C1 segment of cervical spinal cord (tissue), 14 donors: ENCODE measurements at regions not wholly inside any gene's neighbourhood (a gene's known extent, or its start where the extent isn't known, plus 50 kb on each side); places are given as distances from the start of the nearest gene placed in this dataset.
"Not testable (repeated sequence)": the region's sequence is repeated elsewhere in the genome, so short reads cannot be mapped to it uniquely, and the experiment has no call there.

Source experiments
- DNase-seq, 14 donors: peaks; one replicate each; lab custom pipeline; 2025; lab: John Stamatoyannopoulos, UW

DNA sequence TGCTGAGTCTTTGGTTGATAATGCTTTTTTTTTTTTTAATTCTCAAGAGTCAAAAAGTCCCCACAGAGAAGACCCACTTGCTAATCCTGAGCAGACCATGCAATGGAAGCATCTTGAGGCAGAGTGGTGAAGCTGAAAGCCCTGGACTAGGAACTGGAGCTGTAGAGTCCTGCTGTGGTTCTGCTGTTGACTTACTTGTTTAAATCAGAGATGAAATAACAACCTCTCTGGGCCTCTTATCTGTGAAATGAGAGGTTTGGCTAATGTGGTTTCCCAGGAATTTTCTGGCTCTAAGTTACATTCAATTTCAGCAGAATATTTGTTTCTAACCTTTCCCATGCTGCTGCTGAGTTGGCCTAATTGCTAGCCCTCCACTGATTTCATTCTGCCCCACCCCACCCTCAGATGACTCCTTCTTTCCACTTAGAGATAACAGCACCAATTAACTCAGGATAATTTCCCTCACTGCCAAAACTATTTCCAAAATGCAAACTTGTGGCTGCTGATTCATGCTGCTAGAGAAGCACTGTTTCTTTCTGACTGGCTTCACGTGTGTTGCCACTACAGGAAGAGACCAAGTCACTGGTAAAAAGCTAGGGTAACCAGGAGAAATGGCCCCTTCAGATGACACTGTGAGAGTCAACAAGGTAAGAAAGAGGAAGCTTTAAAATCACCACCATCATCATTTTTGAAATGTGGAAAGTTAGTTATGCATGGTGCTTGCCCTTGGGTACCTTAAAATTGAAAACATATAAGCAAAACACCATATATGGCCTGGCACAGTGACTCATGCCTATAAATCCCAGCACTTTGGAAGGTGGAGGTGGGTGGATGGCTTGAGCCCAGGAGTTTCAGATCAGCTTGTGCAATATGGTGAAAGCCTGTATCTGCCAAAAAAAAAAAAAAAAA is 326.4 kb downstream of the DCHS2 start:
- DNase-seq: no peak

DNA sequence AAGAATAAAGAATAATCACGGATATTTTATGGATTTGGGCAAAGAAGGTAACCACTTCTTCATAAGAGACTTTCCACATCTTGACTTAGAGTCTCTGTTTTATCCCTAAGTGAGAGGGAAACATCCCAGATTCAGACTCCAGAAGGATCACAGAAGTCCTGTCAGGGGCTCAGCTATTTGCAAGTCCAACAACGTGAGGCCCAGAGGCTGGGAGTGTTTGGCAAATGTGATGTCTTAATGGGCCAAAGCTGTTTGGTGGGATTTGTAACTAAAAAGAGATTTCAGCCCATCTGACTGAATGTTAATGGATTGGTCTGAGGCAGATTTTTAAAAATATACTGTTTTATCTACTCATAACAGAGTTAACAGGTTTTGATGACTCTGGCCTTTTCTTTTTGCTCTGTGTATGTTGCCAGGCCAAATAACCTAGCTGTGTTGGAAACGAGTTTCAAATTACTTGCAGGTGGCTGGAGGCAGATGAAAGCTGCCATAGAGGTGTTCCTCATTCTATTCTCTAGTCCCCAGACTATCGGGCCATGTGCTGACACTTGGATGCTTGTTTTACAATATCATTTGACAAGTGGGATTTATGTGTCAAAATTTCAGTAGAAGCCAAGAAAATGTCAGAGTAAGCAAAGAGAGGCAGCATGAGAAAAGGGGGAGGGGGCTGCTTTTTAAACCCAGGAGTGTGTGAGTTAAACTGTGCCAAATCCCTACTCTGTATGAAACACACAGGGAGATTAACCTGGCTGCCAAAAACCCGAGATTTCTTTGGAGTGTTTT is 330.9 kb downstream of the DCHS2 start:
- DNase-seq: no peak

DNA sequence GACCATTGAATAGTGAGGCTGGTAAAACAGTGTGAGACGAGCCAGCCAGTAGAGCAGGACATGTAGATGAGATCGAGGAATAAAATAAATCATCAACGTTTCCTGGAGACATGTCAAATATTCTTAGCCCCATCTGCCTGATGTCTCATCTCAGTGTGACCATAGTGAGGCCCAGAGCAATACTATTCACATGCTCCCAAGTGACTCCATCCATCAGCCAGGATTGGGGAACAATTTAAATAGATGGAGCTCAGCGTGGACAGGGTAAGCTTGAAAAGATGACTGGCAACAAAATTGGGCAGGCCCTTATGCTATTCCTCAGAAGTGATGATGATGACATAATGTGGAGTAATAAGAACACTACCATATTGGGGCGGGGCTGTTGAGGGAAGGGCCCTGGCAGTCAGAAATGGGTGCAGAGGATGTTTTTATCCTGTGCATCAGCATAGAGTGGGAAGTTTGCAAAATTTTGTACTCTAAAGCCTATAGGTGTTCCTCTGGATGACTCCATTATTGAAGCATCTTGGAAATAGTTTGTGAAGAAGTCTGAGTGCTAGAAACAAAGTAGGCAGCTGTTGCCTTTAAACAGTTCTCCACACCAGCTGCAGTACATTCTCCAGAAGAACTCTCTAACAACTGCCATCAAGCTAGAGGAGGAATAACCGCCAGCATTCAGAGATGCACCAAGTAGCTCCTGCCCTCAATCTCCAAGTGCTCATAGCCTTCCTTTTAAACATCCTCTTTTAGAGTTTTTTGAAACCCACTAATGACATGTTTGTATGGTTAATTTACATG is 333.0 kb downstream of the DCHS2 start:
- DNase-seq: no peak

DNA sequence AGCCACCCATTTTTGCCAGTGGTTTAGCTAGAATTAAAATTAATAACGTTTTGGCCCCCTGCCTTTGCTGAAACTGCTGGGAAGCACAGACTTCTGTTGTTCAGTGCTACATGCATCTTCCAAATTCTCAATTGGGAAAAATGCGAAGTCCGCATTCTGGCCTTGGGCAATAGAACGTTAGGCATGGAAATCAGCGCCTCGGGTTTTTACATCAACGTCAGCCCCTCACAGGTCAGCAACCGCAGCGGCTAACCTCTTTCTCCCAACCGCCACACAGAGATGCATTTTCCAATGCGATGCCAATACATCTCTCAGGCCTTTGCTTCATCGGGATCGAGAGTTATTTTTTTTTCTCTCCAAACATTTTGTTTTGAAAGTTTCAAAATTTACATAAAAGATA is 339.1 kb downstream of the DCHS2 start:
- no peak for DNase-seq

DNA sequence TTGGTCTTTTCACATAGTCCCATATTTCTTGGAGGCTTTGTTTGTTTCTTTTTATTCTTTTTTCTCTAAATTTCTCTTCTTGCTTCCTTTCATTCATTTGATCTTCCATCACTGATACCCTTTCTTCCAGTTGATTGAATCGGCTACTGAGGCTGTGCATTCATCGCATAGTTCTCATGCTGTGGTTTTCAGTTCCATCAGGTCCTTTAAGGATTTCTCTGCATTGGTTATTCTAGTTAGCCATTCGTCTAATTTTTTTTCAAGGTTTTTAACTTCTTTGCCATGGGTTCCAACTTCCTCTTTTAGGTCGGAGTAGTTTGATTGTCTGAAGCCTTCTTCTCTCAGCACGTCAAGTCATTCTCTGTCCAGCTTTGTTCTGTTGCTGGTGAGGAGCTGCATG is 342.4 kb downstream of the DCHS2 start:
- DNase-seq: not testable (repeated sequence)

DNA sequence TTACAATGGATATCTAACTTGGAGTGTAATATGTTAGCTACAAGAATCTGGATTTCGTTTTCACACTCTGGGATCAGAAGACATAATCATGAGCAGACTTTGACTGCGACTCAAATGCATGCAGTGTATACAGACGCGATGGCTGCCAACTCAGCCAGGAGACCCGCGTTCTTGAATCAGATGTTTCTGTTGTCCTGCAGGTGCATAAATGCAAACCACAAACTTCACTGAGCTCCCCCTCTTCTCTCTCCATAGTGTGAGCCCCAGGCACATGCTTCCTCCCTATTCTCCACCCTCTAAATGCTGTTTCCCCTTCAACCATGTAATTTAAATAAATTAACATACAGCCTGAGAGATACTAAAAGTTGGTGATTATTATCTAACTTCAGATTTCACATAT is 347.9 kb downstream of the DCHS2 start:
- DNase-seq: no peak

DNA sequence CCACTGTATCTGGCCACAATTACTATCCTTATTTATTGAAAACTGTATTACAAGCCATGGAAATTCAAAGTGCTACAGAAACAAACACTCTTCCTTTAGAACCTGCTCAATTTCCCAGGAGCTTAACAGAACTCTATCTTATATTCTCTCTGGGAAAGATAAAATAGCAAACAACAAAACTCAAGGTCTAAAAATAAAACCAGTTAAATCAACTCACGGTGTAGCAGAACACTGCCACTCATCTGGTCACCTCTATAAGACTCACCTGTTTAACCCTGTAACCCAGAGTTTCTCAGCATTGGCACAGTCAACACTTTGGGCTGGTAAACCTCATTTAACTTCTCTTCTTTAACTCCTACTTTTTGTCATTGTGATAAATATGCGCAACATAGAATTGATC is 348.9 kb downstream of the DCHS2 start:
- no peak for DNase-seq

DNA sequence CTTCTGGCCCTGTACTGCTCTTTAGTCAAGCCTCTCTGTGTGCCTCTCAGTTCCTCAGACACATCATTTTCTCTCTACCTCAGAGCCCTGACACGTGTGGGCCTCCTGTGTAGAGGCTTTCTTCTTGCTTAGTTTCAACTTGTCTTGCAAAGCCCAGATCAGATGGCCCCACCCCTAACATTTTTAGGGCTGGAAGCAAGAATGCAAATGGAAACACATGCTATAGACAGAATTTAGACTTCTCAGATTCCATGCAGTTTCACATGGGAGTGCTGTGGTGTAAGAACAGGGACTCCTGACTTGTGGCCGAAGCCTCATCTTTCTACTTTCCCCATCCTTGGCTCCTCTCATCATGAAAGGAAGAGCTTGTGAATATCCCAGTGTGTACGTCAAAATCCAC is 350.7 kb downstream of the DCHS2 start:
- no peak for DNase-seq

DNA sequence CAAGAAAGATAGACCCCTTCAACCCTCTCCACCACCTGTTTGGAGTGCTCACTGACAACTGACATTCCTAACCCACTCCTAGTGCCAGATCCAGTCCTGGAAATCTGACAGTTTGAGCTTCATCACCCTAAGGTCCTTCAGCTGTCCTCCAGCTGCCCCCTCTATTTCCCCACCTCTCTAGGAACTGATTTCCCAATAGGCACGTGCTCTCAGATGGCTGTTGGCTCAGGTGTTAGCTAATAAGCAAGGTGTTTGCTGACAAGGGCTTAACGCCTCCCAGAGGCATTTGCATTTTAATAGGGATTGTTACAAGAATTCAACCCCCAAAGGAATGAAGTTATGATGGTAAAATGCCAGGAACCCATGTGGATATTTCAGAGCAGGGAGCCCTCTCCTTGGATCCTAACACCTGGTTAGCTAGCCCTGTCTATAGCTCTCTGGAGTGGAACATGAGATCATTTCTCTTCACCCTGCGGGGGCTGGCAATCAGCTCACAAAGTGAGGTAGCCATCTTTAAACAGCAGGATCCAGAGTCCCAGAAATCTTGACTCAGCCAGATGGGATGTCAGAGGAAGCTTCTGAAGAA is 348.5 kb upstream of the SFRP2 start:
- DNase-seq: no peak

DNA sequence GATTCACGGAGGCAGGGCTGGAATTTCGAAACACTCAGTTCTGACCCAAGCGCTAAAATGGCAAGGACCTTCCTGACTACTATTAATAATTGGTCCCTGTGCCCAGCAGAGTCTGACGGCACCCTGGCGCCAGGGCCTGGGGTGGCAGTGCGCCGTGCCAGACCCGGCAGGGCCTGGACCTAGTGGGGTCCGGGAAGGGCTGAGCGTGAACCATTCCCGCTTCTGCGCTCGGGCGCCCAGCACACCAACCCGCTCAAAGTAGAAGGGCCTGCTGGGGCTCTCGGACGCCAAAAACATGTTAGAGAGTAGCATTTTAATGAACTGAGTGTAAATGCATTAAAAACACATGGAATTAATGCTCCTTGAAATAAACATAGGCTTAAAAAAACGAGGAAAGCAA is 346.7 kb upstream of the SFRP2 start:
- no peak for DNase-seq

DNA sequence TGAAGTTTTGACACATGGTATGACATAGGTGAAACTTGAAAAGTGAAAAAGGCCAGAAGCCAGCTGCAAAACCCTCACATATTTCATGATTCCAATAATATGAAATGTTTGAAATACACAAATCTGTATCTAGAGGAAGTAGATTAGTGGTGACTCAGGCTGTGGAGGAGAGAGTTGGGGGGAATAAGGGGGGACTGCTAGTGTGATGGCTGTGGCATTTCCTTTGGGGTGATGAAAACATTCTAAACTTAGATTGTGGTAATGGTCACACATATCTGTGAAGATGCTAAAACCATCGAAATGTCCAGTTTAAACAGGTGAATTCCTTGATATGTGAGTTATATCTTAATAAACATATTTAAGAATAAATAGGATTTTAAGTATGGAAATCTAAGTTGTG is 343.5 kb upstream of the SFRP2 start:
- no peak for DNase-seq

DNA sequence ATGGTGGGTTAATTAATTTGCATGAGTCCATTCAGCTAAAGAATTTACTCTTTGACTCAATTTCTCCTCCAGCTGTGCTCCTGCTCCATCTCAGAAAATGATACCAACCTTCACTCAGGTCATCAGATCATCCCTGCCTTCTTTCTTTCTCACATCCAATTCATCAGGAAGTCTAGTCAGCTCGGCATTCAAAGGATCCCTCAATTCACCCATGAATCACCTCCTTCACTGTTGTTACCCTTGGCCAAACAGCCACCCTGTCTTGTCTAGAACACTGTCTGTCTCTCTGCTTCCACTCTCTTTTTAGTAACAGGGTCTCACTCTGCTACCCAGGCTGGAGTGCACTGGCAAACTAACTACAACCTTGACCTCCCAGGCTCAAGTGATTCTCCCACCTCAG is 337.4 kb upstream of the SFRP2 start:
- no peak for DNase-seq

DNA sequence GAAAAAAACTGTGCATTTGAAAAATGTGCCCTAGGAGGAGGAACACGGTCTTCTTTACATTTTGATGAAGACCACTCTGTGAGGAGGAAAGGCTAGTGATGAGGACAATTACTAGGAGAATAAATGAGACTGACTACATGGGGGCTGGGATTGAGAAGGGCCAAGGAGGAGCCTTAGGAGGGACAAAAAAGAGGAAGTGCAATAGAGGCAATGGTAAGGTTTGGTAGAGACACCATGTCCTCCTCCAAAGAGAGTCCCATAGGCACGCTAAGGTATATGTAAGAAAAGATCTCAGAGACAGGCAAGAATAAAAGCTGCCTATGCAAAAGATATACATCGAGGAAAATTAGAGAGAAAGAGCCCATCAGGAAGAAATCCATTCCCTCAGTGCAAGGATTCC is 336.5 kb upstream of the SFRP2 start:
- no peak for DNase-seq

DNA sequence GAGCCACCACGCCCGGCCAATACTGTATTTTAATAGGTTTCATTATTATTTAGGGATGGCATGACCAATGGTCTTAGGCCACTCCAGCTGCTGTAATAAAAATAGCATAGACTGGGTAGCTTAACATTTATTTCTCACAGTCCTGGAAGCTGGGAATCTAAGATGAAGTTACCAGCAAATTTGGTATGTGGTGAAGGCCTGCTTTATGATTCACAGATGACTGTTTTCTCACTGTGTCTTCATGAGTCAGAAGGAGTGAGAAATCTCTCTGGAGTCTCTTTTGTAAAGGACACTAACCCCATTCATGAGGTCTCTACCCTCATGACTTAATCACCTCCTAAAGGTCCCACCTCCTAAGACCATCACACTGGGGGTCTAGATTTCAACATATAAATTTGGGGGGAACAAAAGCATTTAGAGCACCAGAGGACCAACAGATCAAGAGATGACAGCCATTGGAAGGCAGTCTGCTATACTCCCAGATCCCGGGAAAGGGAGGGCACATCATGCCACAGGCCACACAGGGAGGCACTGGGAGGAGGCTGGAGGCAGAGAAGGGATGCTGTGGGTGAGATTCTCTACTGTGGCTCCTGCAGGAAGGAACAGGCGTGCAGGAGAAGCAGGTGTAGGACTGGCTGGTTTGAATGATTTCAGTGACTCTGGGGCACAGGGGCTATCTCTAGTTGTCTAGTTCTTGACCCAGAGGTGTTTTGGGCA is 335.8 kb upstream of the SFRP2 start:
- no peak for DNase-seq

DNA sequence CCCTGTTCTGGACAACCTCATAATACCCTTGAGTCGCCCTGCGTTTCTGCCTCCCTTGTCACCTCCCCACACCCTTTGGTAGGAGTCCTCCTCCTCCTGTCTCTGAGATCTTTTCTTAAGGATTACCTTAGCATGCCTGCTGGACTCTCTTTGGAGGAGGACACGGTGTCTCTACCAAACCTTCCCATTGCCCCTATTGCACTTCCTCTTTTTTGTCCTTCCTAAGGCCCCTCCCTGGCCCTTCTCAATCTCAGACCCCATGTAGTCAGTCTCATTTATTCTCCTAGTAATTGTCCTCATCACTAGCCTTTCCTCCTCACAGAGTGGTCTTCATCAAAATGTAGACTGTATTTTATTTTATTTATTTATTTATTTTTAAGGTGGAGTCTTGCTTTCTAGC is 335.0 kb upstream of the SFRP2 start:
- DNase-seq: no peak

DNA sequence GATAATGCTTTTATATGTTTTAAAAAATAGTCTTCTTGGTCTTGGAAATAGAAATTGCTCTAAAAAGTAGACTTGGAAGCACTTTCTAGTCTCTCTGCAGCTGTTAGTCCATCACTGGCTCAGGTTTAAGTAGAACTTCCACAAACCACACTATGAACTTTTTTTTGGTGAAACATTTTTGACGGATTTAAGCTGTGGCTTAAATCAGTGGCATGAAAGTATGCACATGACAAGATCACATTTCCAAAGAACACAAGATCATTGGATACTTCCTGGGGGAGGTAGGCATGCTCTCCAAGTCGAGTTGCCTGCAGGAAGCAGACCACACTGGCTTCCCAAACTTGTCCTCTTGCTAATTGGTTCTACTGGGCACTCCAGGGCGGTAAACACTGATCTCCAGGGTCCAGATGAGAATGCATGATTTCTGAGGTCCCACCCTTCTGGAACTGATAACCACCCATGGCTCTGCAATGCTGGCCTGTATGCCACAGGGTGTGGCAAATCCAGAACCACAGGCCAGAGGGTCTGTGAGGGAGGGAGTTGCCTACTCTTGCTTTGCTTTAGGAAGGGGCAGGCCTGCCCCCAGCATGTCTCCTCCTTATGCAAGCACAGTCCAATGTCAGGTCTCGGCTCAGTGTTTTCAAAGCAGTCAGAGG is 331.9 kb upstream of the SFRP2 start:
- no peak for DNase-seq

DNA sequence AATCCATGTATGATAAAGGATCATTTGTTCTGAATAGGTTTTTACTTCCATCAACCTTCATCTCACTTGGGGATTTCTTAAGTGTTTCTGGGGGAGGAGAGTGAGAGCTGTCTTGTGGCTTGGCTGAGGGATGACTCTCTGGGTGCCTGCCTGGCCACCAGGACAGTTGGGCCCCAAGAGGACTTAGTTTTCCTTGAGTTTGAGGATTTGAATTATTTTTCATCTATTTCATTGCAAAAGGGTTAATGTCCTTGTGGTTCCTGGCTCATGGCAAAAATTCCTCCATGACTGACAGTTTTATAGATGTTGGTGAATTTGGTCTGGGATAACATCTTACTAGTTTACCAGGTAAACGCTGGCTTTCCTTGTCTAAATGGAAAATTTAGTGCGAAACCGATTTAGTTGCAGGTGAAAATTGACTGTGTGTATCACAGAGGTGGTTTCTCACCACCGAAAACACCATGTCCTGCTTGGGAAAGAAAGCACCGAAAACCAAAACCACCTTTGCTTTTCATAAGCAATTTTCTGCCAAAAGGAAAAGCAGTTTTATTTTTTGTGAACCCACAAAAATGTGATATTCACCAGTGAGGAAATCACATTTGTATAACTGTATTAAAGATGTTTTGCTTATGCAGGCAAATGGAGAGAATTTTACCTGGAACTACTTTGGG is 331.3 kb upstream of the SFRP2 start:
- DNase-seq: no peak

DNA sequence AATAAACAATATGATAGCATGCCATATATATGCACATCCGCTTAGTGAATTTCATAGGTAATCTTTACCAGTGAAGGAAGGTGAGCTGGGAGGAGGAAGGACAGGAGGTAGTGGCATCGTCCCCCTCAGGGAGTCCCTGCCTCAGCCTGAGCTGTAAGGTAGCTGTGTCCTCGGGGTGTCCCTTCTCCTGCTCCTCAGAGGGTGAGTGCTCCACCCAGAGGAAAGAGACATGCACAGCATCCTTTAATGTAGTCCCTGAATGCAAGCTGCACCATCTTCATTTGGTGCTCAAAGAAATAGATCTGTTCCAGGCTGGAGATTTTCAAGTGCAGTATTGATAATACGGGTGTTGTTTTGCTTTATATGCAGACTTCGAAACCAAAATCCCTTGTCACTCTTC is 330.4 kb upstream of the SFRP2 start:
- no peak for DNase-seq

DNA sequence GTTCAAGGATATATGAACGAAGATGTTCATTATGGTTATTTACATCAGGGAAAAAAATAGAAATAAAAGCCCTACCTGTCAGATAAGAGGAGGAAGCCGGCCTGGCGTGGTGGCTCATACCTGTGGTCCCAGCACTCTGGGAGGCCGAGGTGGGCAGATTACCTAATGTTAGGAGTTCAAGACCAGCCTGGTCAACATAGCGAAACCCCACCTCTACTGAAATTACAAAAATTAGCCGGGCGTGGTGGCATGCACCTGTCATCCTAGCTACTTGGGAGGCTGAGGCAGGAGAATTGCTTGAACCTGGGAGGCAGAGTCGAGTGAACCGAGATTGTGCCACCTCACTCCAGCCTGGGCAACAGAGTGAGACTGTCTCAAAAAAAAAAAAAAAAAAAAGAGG is 328.8 kb upstream of the SFRP2 start:
- not testable (repeated sequence) for DNase-seq

DNA sequence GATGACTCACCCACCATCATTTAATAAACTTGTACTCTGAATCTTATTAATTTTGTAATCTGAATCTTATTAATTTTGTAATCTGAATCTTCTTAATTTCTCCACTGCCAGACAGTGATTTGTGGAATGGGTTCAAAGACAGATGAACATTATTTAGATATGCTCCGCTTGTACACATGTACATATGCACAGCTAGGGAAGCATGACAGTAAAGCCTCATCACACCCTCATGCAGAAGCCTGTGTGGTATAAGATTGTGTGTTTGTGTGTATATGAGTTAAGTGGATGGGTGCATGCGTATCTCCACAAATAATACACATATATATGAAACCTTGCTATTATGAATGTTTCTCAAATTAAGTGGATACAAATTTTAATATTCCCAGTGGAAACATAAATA is 318.5 kb upstream of the SFRP2 start:
- DNase-seq: no peak
